ENCODE measurements at regions not wholly inside any gene's neighbourhood (a gene's known extent, or its start where the extent isn't known, plus 50 kb on each side); places are given as distances from the start of the nearest gene placed in this dataset.
"Not testable (repeated sequence)": the region's sequence is repeated elsewhere in the genome, so short reads cannot be mapped to it uniquely, and the experiment has no call there.

DNA sequence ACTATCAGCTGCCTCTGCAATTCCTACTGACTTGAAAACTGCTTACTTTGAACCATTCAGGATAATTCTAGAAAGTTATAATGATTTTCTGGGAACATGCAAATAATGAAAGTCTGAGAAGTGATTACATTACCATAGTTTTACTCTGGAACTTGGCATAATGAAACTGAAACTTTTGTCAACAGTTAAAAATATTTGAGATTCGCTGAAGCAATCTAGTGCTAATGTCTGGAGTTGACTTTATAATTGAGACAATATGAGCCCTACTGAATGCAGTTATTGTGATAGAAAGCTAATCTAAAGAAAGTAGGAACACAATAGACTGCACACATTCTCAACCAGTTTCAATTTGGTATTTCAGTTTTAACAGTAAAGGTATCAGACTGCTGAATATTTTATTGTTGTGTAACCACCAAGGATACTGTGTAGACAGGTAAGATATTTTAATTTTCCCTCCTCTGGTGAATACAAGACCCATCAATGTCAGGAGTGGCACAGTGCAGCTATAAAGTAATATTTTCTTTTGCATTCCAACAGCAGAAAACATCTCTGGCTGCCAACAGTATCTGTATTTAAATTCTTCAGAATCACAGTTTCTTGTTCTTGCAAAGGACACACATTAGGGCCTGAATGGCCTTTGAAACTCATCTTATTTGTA lies 483.5 kb downstream of the ATP23 start:
- peak overlapping the region; percentile 92 for H3K27ac Mint-ChIP-seq
- H3K9me3 Mint-ChIP-seq, result peaks cover 28% of the 10 kb centered on the region
- no peak overlapping the region for H3K4me3 Mint-ChIP-seq
- no peak for TF ChIP-seq CTCF (IDR thresholded peaks at IDR 0.05; ENCODE audit: unreplicated experiment)
- DNase-seq (ENCODE audit: low spot score in 2 of 2, unreplicated experiment in 2 of 2), result no peak
- peaks cover 10% of the 10 kb centered on the region for H3K36me3 Mint-ChIP-seq
- H3K27me3 Mint-ChIP-seq (ENCODE audit: low read depth), result no peaks in the 10 kb centered on the region
- H3K4me1 Mint-ChIP-seq, result peaks cover 63% of the 10 kb centered on the region

GRCh38 chr12:58425481-58426392 lies 484.4 kb downstream of the ATP23 start:
- no peak for DNase-seq (ENCODE audit: low spot score in 2 of 2, unreplicated experiment in 2 of 2)
- Mint-ChIP-seq H3K9me3 (peaks cover 30% of the 10 kb centered on the region), H3K36me3 (peaks cover 10% of the 10 kb centered on the region), H3K4me3 (peak overlapping the region; percentile 23), H3K27me3 (ENCODE audit: low read depth) (no peaks in the 10 kb centered on the region), H3K27ac (peak overlapping the region; percentile 92), H3K4me1 (peaks cover 55% of the 10 kb centered on the region)
- no peak for TF ChIP-seq CTCF (IDR thresholded peaks at IDR 0.05; ENCODE audit: unreplicated experiment)

- Mint-ChIP-seq H3K4me1 (peaks cover 48% of the 10 kb centered on the region), H3K27ac (peak overlapping the region; percentile 92), H3K9me3 (peaks cover 33% of the 10 kb centered on the region), H3K36me3 (peaks cover 10% of the 10 kb centered on the region)
- not testable (repeated sequence) for H3K4me3 Mint-ChIP-seq; H3K27me3 Mint-ChIP-seq (ENCODE audit: low read depth); DNase-seq (ENCODE audit: low spot score in 2 of 2, unreplicated experiment in 2 of 2)
Measured at GRCh38 chr12:58426437-58426836, 485.1 kb downstream of the ATP23 start.

- TF ChIP-seq CTCF (IDR thresholded peaks at IDR 0.05; ENCODE audit: unreplicated experiment), result no peak
- DNase-seq (ENCODE audit: low spot score in 2 of 2, unreplicated experiment in 2 of 2), result no peak
- Mint-ChIP-seq H3K4me1 (no peaks in the 10 kb centered on the region), H3K4me3 (no peak overlapping the region), H3K9me3 (peaks cover 14% of the 10 kb centered on the region), H3K27ac (no peak overlapping the region), H3K36me3 (peaks cover 2% of the 10 kb centered on the region), H3K27me3 (ENCODE audit: low read depth) (no peaks in the 10 kb centered on the region)
Measured at GRCh38 chr12:58433959-58434358, 486.3 kb downstream of the LRIG3 start.

GRCh38 chr12:58434726-58435125 lies 485.6 kb downstream of the LRIG3 start:
- no peak for DNase-seq (ENCODE audit: low spot score in 2 of 2, unreplicated experiment in 2 of 2)
- H3K27ac Mint-ChIP-seq, result no peak overlapping the region
- no peaks in the 10 kb centered on the region for H3K27me3 Mint-ChIP-seq (ENCODE audit: low read depth)
- peaks cover 6% of the 10 kb centered on the region for H3K9me3 Mint-ChIP-seq
- no peak for TF ChIP-seq CTCF (IDR thresholded peaks at IDR 0.05; ENCODE audit: unreplicated experiment)
- no peaks in the 10 kb centered on the region for H3K36me3 Mint-ChIP-seq
- no peak overlapping the region for H3K4me3 Mint-ChIP-seq
- no peaks in the 10 kb centered on the region for H3K4me1 Mint-ChIP-seq

DNA sequence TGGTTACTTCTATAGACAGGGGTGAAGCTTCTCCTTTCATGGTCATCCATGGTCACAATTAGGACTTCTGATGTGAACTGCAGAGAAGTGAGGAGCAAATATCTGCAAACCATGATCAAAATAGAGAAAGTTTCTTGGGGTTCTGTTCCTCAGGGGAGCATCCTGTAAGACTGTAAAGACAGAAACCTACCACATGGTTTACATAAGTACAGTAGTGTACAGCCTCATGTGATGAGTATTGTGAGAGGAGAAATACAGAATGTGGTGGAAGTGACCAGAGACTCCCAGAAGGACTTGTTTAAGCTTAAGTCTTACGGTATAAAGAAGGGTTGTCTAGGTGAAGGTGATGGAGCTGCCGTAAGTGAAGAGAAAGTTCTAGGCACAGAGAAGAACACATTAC lies 484.7 kb downstream of the LRIG3 start:
- Mint-ChIP-seq H3K27ac (no peak overlapping the region), H3K36me3 (no peaks in the 10 kb centered on the region), H3K4me1 (no peaks in the 10 kb centered on the region), H3K4me3 (no peak overlapping the region), H3K27me3 (ENCODE audit: low read depth) (no peaks in the 10 kb centered on the region), H3K9me3 (peaks cover 4% of the 10 kb centered on the region)
- no peak for DNase-seq (ENCODE audit: low spot score in 2 of 2, unreplicated experiment in 2 of 2)
- no peak for TF ChIP-seq CTCF (IDR thresholded peaks at IDR 0.05; ENCODE audit: unreplicated experiment)
